WTC11 (cell line): ENCODE measurements at regions not wholly inside any gene's neighbourhood (a gene's known extent, or its start where the extent isn't known, plus 50 kb on each side); places are given as distances from the start of the nearest gene placed in this dataset.

Source experiments
- ATAC-seq: fragments of 200-7000 bp; cut with Tn5 transposase; 2 replicates; pipeline ENCODE4 v1.10.0; 2021; ENCODE audit warnings: mild to moderate bottlenecking, moderate library complexity
- CTCF ChIA-PET: fragments of 300-600 bp; sonication (Branson Sonifier 250); formaldehyde crosslinking; loops from one replicate; lab custom pipeline; 2021; ENCODE audit warnings: antibody characterized with exemption; lab: Charles Lee
- POLR2A ChIA-PET: fragments of 350-600 bp; sonication (Branson Sonifier 250); formaldehyde crosslinking; loops from one replicate; lab custom pipeline; 2021; ENCODE audit warnings: antibody characterized with exemption; lab: Charles Lee
- DNase-seq: peaks from one replicate; pipeline ENCODE4 v3.0.0; 2021; ENCODE audit warnings: low spot score
- H3K27ac Mint-ChIP-seq: 2 replicates; pipeline ENCODE4 v1.8.0; 2021; ENCODE audit warnings: mixed read lengths
- H3K27me3 Mint-ChIP-seq: 2 replicates; pipeline ENCODE4 v1.8.0; 2021; ENCODE audit warnings: low read depth, mild to moderate bottlenecking, moderate library complexity, mixed read lengths
- H3K36me3 Mint-ChIP-seq: 2 replicates; pipeline ENCODE4 v1.8.0; 2021; ENCODE audit warnings: mixed read lengths
- H3K4me1 Mint-ChIP-seq: 2 replicates; pipeline ENCODE4 v1.8.0; 2022; ENCODE audit warnings: mixed read lengths
- H3K4me3 Mint-ChIP-seq: 2 replicates; pipeline ENCODE4 v1.8.0; 2021; ENCODE audit warnings: mild to moderate bottlenecking, moderate library complexity, mixed read lengths
- H3K9me3 Mint-ChIP-seq: 2 replicates; pipeline ENCODE4 v1.8.0; 2021; ENCODE audit warnings: mixed read lengths
- E2F1 ChIP-seq: sonication (generic); formaldehyde crosslinking; IDR thresholded peaks from 2 replicates; pipeline ENCODE4 v1.8.0; 2022; ENCODE audit warnings: mild to moderate bottlenecking, missing genetic modification reagents
- ELF4 ChIP-seq: sonication (generic); formaldehyde crosslinking; IDR thresholded peaks from 2 replicates; pipeline ENCODE4 v1.8.1; 2022; ENCODE audit warnings: low read depth, mild to moderate bottlenecking, moderate library complexity, missing genetic modification reagents
- HMGA2 ChIP-seq: fragments of 250-450 bp; sonication (Bioruptor Pico); IDR thresholded peaks from 2 replicates; pipeline ENCODE4 v1.4.0; 2021; ENCODE audit warnings: mild to moderate bottlenecking, moderate library complexity
- HMGXB4 ChIP-seq: sonication (generic); formaldehyde crosslinking; IDR thresholded peaks from 2 replicates; pipeline ENCODE4 v1.8.1; 2023; ENCODE audit warnings: mild to moderate bottlenecking, moderate library complexity, missing genetic modification reagents
- IRF2 ChIP-seq: sonication (generic); formaldehyde crosslinking; IDR thresholded peaks from 2 replicates; pipeline ENCODE4 v1.8.0; 2022; ENCODE audit warnings: low read depth, missing genetic modification reagents, borderline replicate concordance
- JAZF1 ChIP-seq: fragments of 250-450 bp; sonication (Bioruptor Pico); IDR thresholded peaks from 2 replicates; pipeline ENCODE4 v1.9.0; 2021; ENCODE audit warnings: moderate library complexity, mild to moderate bottlenecking, inconsistent platforms
- JUN ChIP-seq: sonication (generic); formaldehyde crosslinking; IDR thresholded peaks from 2 replicates; pipeline ENCODE4 v1.8.0; 2023; ENCODE audit warnings: mild to moderate bottlenecking, missing genetic modification reagents
- KAT7 ChIP-seq: sonication (generic); formaldehyde crosslinking; IDR thresholded peaks from 2 replicates; pipeline ENCODE4 v1.8.1; 2023; ENCODE audit warnings: missing genetic modification reagents, mild to moderate bottlenecking, borderline replicate concordance
- RELA ChIP-seq: sonication (generic); formaldehyde crosslinking; IDR thresholded peaks from 2 replicates; pipeline ENCODE4 v1.8.1; 2022; ENCODE audit warnings: missing genetic modification reagents, mild to moderate bottlenecking, borderline replicate concordance
- SMAD3 ChIP-seq: sonication (generic); formaldehyde crosslinking; IDR thresholded peaks from 2 replicates; pipeline ENCODE4 v1.8.0; 2022; ENCODE audit warnings: missing genetic modification reagents, mild to moderate bottlenecking, borderline replicate concordance
- SP1 ChIP-seq: sonication (generic); formaldehyde crosslinking; conservative IDR thresholded peaks from 2 replicates; pipeline ENCODE4 v1.8.1; 2022; ENCODE audit warnings: missing genetic modification reagents
- ZBTB43 ChIP-seq: sonication (generic); formaldehyde crosslinking; IDR thresholded peaks from 2 replicates; pipeline ENCODE4 v1.8.1; 2023; ENCODE audit warnings: mild to moderate bottlenecking, missing genetic modification reagents
- ZNF138 ChIP-seq: sonication (generic); formaldehyde crosslinking; conservative IDR thresholded peaks from 2 replicates; pipeline ENCODE4 v1.8.1; 2022; ENCODE audit warnings: mild to moderate bottlenecking, moderate library complexity, missing genetic modification reagents
- TF ChIP-seq, protein P1 (sequence below): sonication (generic); formaldehyde crosslinking; IDR thresholded peaks from 2 replicates; pipeline ENCODE4 v1.8.1; 2022; ENCODE audit warnings: low read depth, mild to moderate bottlenecking, moderate library complexity, missing genetic modification reagents, borderline replicate concordance

- ChIA-PET POLR2A (no interaction called here), CTCF (interaction anchor here (1.1 to 1.7 kb wide), 2 partner anchors 11 to 24 kb away, joined by 5 to 6 read pairs; no protein-coding TSS in a partner anchor)
- Mint-ChIP-seq H3K4me3 (no peak overlapping the region), H3K36me3 (no peaks in the 10 kb centered on the region), H3K27me3 (no peaks in the 10 kb centered on the region), H3K4me1 (no peaks in the 10 kb centered on the region), H3K27ac (no peak overlapping the region), H3K9me3 (peaks cover 15% of the 10 kb centered on the region)
- no peak for ATAC-seq
- DNase-seq: no peak
- TF ChIP-seq HMGA2 (CRISPR knock-in tag): no peak
- no peak for TF ChIP-seq SP1 (CRISPR knock-in tag)
- TF ChIP-seq E2F1: no peak
- TF ChIP-seq, protein P1, sequence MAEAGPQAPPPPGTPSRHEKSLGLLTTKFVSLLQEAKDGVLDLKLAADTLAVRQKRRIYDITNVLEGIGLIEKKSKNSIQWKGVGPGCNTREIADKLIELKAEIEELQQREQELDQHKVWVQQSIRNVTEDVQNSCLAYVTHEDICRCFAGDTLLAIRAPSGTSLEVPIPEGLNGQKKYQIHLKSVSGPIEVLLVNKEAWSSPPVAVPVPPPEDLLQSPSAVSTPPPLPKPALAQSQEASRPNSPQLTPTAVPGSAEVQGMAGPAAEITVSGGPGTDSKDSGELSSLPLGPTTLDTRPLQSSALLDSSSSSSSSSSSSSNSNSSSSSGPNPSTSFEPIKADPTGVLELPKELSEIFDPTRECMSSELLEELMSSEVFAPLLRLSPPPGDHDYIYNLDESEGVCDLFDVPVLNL (CRISPR knock-in tag): no peak
- no peak for TF ChIP-seq RELA (CRISPR knock-in tag)
These were observed 216.2 kb upstream of the SAMSN1 start for GRCh38 chr21:14762327-14762726.

DNA sequence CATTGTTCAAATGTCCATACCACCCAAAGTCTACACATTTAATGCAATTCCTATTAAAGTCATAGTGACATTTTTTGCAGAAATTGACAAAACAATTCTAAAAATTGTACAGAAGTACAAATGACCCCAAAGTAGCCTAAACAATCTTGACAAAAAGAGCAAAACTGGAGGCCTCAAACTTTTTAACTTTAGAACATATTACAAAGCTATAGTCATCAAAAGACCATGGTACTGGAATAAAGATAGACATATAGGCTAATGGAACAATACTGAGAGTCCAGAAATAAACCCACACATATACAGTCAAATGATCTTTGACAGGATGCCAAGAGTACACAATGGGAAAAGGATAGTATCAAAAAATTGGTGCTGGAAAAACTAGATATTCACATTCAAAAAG lies 213.2 kb upstream of the SAMSN1 start:
- H3K36me3 Mint-ChIP-seq: no peaks in the 10 kb centered on the region
- DNase-seq (no peak), ATAC-seq (no peak)
- no peak for TF ChIP-seq E2F1
- no peak for TF ChIP-seq JUN (CRISPR knock-in tag)
- TF ChIP-seq ELF4 (CRISPR knock-in tag): no peak
- no peak for TF ChIP-seq IRF2 (CRISPR knock-in tag)
- no peak for TF ChIP-seq JAZF1 (CRISPR knock-in tag)
- no peak for TF ChIP-seq HMGXB4 (CRISPR knock-in tag)
- TF ChIP-seq ZNF138: no peak
- CTCF ChIA-PET: no interaction called here
- no peak overlapping the region for H3K27ac Mint-ChIP-seq
- no peaks in the 10 kb centered on the region for H3K27me3 Mint-ChIP-seq
- peaks cover 23% of the 10 kb centered on the region for H3K9me3 Mint-ChIP-seq
- no peaks in the 10 kb centered on the region for H3K4me1 Mint-ChIP-seq
- POLR2A ChIA-PET: no interaction called here
- H3K4me3 Mint-ChIP-seq: no peak overlapping the region

DNA sequence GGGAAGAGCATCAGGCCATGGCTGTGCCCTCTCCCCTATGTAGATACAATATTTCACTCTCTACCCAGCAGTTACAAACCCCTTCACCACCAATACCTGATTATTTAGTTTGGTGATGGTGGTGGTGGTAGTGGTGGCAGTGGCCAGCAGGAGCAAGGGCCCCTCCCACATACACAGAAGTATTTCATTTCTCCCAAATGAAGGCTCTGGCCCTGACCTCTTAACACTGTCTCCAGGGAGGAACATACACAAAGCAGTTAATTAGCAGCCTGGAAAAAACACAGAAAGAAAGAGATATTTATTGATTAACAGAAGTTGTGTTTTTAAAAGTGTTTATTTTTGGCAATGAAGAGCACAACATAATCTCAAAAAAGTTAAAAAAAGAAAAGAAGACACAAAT lies 212.7 kb upstream of the SAMSN1 start:
- ATAC-seq (no peak), DNase-seq (no peak)
- Mint-ChIP-seq H3K4me3 (no peak overlapping the region), H3K27ac (no peak overlapping the region), H3K4me1 (no peaks in the 10 kb centered on the region), H3K36me3 (no peaks in the 10 kb centered on the region), H3K9me3 (peaks cover 26% of the 10 kb centered on the region), H3K27me3 (no peaks in the 10 kb centered on the region)
- TF ChIP-seq ZBTB43: no peak
- TF ChIP-seq KAT7 (CRISPR knock-in tag): no peak
- no peak for TF ChIP-seq SMAD3 (CRISPR knock-in tag)
- ChIA-PET POLR2A (no interaction called here), CTCF (no interaction called here)
